ENCODE measurements at regions not wholly inside any gene's neighbourhood (a gene's known extent, or its start where the extent isn't known, plus 50 kb on each side); places are given as distances from the start of the nearest gene placed in this dataset.

DNA sequence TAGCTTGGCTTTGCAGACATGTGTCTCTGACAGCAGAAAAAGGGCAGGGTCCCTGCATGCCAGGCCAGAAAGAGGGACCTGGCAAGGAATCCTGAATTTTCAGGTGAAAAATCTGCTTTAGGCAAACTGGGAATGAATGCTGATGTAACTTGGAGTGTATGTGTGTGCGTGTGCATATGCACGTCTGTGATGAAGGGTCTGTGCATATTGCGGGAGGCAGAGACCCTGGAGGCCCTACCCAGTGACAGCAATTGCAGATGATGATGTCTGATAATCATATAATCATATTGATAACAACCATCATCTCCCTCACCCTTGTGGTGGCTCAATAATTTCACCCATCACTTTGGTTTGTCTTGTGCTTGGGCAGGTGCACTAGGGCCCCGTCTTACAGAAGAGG, 80.7 kb upstream of the SDK2 start:
- DNase-seq, result no peak

DNA sequence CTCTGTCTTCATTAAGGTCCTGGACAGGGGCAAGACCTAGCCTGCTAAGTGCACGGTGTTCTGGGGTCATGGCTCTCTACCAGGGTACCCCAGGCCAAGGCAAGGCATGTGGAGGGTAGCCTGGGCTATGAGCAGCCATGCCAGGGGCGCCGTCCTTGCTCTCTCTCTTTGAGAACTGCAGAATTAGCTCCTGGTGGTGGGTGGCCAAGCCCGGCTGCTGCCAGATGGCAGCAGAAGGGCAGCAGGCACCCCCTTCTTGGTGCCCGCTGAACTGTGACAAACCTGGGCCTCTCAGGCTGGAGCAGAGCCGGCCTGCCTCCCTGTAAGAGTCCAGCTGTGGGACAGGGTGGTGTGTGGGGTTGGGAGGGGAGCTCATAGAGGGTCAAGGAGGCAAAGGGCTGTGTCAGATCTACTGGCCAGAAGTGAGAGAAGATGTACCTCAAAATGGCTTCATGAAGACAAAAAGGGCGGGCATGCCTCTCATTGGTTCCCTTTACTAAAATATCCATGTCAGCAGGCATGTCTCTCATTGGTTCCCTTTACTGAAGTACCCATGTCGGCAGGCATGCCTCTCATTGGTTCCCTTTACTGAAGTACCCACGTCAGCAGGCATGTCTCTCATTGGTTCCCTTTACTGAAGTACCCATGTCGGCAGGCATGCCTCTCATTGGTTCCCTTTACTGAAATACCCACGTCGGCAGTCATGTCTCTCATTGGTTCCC, 81.7 kb upstream of the SDK2 start:
- DNase-seq, result no peak

DNA sequence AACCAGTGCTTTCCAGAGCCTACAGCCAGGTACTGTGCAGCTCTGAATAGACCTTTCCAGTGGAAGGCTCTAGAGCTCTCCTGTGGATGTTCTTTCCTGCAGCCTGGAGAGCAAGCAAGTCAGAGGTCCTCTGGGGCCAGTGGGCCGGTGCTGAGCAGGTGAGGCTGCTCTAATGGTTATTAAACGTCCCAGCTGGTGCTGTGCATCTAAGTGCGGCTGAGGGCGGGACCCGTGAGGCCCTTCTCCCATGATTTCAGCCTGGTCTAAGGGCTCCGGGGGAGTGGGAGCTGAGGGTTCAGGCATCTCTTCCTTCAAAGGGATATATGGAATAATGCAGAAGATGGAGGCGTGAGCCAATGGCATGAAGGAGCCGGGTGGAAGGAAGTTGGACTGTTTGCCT, 83.7 kb upstream of the SDK2 start:
- no peak for DNase-seq

DNA sequence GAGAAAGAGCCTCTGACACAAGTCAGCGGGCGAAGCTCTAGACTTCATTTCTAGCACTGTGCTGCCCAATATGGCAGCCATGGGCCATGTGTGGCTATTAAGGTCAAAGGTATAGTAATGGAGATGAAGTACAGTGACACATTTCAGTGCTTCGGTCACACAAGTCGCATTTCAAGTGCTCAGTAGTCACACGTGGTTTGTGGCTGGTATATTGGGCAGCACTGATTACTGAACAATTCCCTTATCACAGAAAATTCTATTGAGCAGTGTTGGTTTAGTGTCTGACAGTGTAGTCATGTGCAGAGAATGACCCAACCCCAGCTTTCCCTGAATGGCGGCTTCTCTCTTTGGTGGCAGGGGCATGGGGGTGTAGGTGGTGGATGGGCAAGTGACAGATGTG, 84.9 kb upstream of the SDK2 start:
- no peak for DNase-seq

DNA sequence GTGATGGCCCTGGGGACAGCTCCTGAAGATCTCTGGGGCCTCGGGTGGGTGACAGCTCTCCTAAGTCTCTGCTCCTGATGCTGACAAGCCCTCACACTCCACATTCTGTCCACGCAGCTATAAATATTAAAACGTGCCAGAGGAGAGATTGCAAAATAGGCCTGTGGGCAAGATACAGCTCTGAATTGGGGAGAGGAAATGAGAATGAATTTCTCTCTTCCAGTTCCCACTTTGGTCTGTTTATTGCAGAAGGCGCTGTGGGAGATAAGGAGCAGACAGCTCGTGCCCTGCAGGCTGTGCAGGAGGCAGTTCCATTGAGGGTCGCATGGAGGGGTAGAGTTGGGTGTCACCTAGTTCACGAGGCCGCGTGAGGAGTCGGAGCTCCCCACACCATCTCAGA, 87.5 kb upstream of the SDK2 start:
- DNase-seq, result no peak

DNA sequence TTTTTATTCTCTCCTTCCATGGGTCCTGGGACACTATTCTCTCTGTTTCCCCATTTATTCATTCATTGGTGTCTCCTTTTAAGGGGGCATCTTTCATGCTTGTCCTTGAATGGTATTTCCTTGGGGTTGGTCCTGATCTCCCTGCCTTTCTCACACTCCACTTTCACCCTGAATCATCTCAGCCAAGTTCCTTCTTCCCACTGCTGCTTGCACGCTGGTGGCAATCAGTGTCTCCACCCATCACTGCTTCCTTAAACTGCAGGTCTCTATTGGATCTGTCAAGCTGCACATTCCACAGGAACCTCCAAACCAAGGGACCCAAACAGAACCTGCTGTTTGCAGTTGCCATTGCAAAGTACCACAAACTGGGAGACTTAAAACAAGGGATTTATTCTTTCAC, 89.3 kb upstream of the SDK2 start:
- no peak for DNase-seq

DNA sequence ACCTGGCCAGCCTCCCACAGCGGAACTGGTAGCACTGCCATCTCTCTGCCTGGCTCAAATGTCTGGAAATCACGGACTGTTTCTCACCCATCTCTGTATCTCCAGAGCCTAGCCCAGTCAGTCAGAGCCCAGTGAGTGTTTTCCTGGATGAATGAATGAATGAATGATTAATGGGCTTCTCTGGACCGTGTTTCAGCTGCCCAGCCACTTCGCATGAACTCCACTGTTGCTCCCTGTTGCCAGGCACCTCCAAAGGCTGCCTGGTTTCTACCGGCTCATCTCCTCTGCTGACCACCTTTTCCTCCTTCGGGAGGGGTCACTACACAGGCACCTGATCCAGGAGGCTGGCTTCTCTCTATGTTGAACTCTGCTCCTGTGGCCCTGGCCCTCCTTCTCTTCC, 91.0 kb upstream of the SDK2 start:
- DNase-seq, result no peak

DNA sequence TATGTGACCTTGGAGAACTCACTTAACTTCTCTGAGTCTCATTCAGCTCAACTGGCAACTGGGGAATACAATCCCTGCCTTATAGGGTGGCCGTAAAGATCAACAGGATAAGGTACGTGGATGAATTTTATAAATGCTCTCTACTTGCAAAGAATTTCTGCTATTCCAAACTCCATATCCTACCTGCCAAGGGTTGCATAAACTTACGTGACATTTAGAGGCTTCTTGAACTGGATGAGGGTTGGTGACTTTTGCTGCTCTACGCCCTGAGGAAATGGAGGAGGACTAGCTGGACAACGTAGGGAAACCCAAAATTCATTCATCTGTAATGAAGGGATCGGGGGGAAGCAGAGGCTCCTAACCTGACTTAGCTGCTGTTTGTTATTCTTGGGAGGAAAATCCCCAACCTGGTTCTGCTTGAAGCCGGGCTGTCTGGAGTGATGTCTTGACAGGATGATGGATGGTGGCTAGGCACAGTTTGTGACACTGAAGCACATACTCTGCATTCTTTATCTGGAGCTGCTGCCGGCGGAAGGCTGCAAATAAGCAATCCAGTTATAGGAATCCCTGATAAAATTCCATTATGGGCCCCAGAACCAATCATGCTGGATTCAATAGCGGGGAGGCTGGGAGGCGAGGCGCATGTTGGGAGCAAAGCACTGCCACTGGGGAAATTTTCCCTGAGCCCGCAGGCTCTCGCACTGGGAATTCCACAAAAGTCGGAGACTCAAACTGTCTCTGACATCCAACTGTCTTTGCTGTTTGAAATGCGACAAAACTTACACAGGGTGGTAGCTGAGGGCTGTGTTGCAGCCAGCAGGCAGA, 94.7 kb upstream of the SDK2 start:
- no peak for DNase-seq

DNA sequence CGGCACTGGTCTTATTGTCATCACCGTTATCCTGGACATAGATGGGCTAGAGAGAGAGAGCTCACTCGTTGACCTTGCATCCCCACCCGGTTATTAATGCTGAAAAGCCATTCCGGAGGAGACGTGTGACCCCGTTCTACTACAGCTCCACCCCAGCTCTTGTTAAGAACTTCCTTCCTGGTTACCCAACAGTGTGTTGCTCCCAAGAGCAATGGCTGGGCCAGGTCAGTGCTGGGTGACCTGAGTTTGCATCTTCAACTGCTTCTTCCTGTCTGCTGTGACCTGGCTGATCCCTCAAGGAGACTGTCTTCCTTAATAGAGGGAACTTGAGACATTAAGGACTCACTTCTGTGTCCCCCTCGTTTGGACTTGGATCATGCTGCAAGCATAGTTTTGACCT, 96.1 kb upstream of the SDK2 start:
- no peak for DNase-seq

DNA sequence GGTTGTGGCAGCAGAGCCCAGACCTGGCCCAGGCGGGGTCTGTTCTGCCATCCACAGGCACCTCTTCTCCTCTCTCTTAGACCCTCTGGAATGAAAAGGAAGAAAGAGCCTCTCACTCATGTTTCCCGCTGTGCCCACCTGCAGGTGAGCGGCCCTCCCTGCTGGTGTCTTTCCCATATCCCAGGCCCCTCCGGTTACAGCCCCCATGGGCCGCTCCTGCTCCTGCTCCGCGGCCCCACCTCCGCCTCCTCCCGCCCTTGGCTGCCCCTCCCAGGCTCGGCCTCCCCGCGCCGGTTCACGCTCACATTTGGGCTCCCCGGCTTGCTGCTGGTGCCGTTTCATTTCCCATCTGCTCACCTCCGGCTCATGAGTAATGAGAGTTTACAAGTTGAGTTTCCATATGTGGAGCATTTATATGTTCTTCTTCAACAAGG, 98.7 kb upstream of the SDK2 start:
- no peak for DNase-seq

DNA sequence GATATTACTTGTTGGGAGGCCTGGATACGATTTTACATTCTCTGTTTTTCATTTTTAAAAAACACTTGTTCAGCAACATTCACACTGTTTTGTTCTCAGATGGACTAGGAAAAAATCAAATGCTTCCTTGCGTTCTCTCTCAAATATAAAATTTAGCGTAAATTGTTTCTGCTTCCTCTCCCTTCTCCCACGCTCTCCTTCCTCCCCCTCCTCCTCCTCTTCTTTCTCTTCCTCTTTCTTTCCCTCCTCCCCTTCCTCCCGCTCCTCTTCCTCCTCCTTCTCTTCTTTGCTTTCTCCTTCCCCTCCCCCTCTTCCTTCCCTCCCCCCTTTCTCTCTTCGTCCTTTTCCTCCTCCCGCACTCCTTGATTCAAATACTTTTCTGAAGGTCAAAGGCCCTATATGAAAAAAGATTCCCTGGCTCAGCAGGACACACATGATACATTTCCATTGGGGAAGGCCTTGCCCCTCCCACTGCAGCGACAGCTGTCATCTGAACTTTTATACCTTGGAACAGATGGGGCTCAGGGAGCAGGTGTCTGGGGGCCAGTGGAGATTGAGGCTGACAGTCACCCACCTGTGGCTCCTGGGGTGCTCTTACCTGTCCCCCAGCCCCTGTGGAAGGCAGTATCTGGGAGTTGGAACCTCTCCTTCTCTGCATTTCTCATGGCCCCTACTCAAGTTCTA, 99.4 kb upstream of the SDK2 start:
- no peak for DNase-seq

DNA sequence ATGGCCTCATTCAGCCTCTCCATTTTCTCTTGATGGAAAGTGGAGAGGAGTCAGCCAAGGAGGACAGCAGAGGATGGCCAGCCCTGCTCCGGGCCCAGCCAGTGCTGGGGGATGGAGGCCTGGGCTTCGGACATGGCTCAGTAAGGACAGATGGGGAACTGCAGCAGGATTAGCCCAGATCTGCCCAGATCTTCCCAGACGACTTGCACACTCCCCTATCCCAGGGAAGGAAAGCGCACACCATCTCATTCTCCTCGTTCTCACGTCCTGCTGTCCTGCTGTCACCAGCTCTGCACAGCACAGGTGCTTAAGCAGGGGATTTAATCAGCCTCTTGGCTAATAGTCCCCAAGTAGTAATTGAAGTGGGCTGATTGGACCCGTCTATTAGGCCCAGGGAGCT, 100.2 kb upstream of the SDK2 start:
- DNase-seq, result no peak

DNA sequence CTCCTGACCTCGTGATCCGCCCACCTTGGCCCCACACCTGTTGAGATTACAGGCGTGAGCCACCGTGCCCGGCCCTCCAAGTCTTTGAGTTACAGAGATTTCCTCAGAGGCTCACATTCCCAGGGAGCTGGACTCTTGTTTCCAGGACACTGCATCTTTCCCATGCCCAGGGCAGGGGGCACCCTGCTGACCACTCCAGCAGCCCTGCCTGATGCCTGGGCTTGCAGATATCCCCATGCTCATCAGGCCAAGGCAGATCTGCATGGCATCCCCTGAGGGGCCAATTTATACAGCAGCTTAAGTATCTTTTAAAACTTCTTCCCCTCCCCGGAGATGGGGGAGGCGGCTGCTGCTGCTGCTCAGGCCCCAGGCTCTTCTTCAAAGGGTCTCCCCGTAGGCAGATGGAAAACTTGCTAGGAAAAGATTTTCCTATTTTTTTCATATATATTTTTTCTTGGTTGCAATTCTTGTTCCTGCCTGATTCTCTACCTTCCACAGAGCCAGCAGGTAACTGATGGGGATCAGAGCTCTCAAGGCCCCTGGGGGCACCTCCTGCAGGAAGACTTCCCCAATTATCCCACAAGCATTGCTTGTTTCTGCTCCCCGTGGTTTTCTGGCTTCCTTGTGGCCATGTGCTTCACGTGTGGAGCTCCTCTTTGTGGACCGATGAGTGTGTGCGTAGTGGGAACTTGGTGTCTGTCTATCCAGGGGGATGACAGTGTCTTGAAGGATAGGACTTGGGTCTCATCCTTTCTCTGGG, 102.2 kb upstream of the SDK2 start:
- no peak for DNase-seq

DNA sequence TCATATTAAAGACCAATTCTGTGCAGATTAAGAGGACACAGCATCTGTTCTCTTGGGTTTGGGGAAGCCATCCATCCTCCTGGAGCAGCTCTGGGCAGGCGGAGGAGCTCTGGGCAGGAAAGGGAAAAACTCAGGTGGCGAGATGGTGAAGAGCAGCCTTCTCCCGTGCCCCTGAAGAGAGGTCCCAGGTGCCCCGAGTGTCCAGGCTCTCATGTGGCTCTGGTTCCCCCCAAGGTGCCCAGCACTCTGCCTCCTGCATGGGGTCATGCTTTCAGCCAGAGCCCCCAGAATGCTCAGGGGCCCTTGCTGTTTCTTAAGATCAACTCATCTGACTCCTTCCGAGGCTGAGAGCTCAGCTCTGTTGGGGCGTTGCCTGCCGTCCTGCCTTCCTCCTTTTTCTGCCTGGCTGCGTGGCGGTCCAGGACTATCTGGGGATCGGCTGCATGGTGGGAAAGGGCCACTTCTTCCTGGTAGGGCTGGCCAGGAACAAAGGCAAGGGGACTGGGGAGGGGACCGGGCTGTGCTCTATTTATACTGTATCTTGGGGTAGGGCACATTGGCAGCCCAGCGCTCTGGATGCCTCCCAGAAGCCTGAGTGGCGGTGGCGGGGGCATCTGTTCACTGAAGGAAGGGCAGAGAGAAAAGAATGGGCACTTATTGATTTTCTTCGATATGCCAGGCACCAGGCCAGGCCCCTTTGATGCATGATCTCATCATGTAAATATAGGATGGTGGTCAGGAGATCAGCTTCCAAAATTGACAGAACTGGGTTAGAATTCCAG, 103.2 kb upstream of the SDK2 start:
- DNase-seq, result no peak

DNA sequence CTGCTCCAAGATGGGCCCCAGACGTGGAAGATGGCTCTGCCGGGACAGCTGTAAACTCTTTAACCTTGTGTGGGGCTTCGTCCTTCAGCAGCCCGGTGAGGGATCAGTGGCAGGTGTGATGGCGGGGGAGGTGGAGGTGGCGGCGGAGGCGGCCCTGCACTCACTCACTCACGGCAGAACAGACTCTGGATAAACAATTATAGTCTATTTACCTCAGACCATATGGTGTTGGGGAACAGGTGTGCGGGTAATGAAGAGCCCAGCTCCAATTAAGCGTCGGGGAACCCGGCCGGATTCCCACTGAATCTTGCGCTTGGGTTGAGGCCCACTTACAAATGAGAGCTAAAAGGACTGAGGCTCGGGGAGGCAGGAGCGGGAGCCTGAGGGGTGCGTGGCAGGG, 104.3 kb upstream of the SDK2 start:
- no peak for DNase-seq

DNA sequence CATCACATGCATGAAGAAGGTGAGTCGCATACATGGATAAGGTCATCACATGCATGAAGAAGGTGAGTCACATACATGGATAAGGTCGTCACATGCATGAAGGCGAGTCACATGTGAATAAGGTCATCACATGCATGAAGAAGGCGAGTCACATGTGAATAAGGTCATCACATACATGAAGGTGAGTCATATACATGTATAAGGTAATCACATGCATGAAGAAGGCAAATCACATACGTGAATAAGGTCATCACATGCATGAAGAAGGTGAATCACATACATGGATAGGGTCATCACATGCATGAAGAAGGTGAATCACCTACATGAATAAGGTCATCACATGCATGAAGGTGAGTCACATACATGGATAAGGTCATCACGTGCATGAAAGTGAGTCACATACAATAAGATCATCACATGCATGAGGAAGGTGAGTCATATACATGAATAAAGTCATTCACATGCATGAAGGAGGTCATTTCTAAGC, 105.1 kb upstream of the SDK2 start:
- no peak for DNase-seq

DNA sequence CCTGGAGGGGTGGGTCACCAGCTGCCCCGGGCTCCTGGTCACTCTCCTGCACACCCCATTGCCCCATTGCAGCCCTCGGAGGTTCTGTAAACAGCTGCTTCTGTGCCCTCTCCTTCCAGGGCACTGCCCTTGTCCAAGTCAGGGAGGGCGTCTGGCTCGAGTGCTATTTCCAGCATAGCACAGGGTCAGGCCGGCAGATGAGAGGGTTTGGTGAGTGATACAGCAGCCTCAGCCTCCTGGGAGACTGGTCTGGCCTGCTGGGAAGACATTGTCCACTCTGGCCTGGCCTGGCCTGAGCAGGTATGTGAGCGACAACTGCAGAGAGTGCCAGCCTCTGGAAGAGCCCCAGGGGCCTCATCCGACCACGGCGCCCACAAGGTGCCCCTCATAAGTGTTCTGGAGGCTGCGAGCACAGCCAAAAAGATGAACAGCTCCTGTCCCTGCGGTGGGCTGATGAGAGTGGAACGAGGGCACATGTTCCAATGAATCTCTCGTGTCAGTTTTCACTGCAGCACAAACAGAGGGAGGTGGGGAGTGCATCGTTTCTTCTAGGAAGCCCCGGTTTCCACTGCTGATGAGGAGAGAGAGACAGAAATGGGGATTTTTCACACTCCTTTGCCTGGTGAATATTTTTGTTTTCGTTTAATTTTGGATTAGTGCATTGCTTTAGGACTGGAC, 105.8 kb upstream of the SDK2 start:
- no peak for DNase-seq

DNA sequence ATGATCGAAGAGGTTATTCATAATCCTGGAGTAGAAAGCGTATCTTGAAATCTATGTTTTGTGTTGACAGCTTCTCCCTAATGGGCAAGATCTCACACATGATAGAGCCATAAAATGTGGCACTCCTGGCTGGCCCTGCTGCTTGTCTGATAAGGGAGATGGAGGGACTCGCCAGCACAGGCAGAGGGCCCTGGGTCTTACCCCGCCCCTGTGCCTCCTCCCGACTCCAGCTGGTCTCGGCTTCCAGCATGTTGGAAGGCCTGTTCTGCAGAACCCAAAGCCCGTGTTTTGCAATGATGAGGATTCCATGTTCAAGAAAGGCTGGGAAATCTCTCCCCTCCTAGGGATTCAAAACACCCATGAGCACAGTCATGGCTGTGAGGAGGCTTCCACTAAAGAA, 106.7 kb upstream of the SDK2 start:
- no peak for DNase-seq

DNA sequence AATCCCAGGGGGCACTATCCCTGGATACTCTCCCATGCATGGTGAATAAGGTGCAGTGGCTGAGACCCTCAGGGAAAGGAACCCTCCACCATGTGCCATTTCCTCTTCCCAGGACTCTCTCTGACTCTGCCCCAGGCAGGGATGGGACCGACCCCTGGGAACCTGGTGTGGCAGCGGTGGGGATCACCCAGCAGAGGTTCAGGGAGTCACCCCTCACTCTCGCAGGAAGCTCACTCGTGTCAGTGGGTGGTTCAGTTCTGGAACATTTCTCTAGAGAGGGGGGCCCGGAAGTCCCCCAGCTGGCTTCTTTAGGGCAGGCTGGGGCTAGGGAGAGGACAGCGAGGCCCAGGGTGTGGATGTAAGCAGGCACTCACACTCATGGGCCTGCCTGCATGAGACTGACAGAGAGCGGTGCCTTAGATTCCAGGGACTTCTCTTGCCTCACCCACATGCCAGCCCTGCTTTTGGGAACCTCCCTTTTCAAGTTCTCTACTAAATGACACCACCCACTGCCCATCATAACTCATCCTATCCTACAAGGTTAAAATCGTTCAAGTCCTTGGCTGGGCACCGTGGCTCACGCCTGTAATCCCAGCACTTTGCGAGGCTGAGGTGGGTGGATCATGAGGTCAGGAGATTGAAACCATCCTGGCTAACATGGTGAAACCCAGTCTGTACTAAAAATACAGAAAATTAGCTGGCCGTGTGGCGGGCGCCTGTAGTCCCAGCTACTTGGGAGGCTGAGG, 109.7 kb upstream of the SDK2 start:
- DNase-seq, result no peak

DNA sequence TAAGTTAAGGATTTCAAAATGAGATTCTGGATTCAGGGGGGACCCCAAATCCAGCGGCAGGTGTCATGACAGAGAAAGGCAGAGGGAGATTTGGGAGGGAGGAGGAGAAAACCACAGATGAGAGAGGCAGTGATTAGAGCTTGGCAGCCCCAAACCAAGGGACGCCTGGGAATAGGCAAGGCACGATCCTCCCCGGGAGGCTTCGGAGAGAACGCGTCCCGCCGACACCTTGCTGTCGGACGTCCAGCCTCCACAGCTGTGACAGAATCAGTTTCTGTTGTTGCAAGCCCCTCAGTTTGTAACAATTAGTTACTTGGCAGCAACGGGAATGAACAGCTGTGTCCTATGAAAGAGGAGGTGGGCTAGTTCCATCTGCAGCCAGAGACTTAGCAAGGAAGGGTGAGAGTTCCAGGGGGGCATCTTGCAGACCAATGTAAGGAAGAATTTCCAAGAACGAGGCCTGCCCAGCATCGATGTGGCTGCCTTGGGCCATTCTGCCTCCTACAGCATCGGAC, 110.7 kb upstream of the SDK2 start:
- DNase-seq, result no peak

DNA sequence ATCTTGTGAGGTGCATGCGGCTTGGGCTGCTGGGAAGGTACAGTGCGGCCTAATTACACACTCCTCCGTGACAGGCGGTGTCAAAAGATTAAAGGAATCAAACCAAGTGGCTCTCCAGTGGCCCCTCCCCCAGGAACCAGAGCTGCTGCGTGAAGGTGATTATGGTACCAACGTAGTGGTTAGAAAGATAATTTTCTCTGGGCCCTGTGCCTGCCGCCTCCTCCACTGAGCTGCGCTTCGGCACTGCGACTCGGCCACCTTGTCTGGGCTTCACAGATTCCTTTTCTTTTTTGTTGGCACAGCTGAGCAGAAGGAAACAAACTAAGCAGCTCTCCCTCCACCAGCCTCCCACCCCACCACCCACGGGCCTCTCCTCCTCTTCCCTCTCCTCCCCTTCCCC, 113.2 kb upstream of the SDK2 start:
- DNase-seq, result no peak
